ENCODE measurements at regions not wholly inside any gene's neighbourhood (a gene's known extent, or its start where the extent isn't known, plus 50 kb on each side); places are given as distances from the start of the nearest gene placed in this dataset.
"Not testable (repeated sequence)": the region's sequence is repeated elsewhere in the genome, so short reads cannot be mapped to it uniquely, and the experiment has no call there.

- ATAC-seq (ENCODE audit: low FRiP score), result no peak
- no peak for DNase-seq (ENCODE audit: low spot score)
- no peak for TF ChIP-seq CTCF (IDR thresholded peaks at IDR 0.05)
Measured at GRCh38 chr6:23659125-23659524, 466.9 kb upstream of the NRSN1 start.

- DNase-seq (ENCODE audit: low spot score) (no peak), ATAC-seq (ENCODE audit: low FRiP score) (no peak)
- TF ChIP-seq CTCF (IDR thresholded peaks at IDR 0.05), result no peak
Measured at GRCh38 chr6:23661549-23661948, 464.5 kb upstream of the NRSN1 start.

- DNase-seq (ENCODE audit: low spot score), result no peak
- no peak for TF ChIP-seq CTCF (IDR thresholded peaks at IDR 0.05)
- no peak for ATAC-seq (ENCODE audit: low FRiP score)
Measured at GRCh38 chr6:23663096-23663495, 462.9 kb upstream of the NRSN1 start.

- ATAC-seq (ENCODE audit: low FRiP score) (no peak), DNase-seq (ENCODE audit: low spot score) (no peak)
- TF ChIP-seq CTCF (IDR thresholded peaks at IDR 0.05), result no peak
Measured at GRCh38 chr6:23663652-23664051, 462.4 kb upstream of the NRSN1 start.

- not testable (repeated sequence) for DNase-seq (ENCODE audit: low spot score); ATAC-seq (ENCODE audit: low FRiP score)
Measured at GRCh38 chr6:23665911-23666310, 460.1 kb upstream of the NRSN1 start.

- no peak for ATAC-seq (ENCODE audit: low FRiP score)
- no peak for DNase-seq (ENCODE audit: low spot score)
Measured at GRCh38 chr6:23672737-23673136, 453.3 kb upstream of the NRSN1 start.

GRCh38 chr6:23678626-23679025 lies 447.4 kb upstream of the NRSN1 start:
- ATAC-seq (ENCODE audit: low FRiP score), result no peak
- DNase-seq (ENCODE audit: low spot score), result no peak

More at GRCh38 chr6:23672737-23673136, 453.3 kb upstream of the NRSN1 start:
- TF ChIP-seq CTCF (IDR thresholded peaks at IDR 0.05), result no peak

More at GRCh38 chr6:23678626-23679025, 447.4 kb upstream of the NRSN1 start:
- no peak for TF ChIP-seq CTCF (IDR thresholded peaks at IDR 0.05)
